GM21447 (cell line): ENCODE measurements at regions not wholly inside any gene's neighbourhood (a gene's known extent, or its start where the extent isn't known, plus 50 kb on each side); places are given as distances from the start of the nearest gene placed in this dataset.

Source experiments
- ATAC-seq: cut with Tn5 transposase; IDR thresholded peaks from one replicate; pipeline ENCODE4 v1.9.1; 2021; ENCODE audit not compliant: unreplicated experiment

GRCh38 chr17:72338847-72339790 is 218.3 kb downstream of the SOX9 start:
- no peak for ATAC-seq

GRCh38 chr17:72340836-72341235 is 220.0 kb downstream of the SOX9 start:
- ATAC-seq: no peak

DNA sequence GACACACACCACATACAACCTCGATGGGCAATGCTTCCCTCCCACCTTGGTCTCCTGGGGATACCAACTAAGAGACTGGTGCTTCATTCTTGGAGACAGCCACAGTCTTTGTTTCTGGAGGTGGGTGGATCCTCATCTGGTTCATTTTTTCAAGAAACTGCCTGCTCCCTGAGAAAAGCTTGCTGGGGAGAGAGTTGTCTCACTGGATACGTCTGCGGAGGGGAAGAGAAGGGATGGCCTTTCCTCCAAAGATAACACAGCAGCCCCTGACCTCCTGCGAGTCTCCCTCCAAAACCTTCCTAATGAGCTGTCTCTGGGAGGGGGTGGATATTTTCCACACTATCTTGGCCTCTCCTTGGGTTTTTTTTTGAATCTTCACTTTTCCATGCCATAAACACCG is 221.2 kb downstream of the SOX9 start:
- ATAC-seq: no peak

DNA sequence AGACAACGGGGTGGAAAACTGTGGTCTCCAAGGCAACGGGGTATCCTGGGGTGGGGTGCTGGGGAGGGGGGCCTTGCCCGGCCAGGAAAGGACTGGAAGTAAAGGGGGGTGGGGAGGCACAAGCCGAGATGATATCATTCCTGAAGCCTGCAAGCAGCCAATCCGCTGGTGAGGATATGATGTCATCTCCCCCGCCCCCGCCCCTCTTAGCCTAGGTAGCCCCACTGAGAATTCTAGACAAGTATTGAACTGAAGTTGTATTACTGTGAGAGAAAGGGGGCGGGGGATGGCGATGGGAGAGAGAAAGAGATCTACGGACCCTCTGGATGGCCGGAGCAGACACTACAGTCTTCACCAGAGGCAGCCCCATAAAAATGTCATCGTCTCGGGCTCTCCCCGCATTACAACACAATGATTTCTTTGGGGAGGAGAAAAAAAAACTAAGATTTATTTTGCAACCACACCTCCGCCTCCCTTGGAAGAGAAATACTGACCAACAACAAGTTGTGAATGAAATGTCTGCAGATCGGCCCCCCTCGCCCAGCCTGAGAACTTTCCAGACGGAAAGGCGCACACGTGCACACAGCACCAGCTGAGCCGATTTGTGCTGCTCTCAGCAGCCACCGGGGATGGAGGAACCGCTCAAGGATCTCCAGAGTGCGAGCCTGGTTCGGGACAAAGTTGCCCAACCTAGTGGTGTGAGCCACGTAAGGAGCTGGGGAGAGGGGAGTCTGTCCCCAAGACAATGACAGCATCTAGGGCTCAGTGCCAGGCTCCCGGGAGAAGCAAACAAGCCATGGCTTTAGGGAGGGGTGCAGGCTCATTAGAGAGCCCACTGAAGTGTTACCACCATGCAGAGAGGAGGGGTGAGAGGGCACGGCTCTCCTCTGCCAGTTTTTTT is 222.1 kb downstream of the SOX9 start:
- no peak for ATAC-seq

GRCh38 chr17:72343911-72344310 is 223.1 kb downstream of the SOX9 start:
- ATAC-seq: no peak

DNA sequence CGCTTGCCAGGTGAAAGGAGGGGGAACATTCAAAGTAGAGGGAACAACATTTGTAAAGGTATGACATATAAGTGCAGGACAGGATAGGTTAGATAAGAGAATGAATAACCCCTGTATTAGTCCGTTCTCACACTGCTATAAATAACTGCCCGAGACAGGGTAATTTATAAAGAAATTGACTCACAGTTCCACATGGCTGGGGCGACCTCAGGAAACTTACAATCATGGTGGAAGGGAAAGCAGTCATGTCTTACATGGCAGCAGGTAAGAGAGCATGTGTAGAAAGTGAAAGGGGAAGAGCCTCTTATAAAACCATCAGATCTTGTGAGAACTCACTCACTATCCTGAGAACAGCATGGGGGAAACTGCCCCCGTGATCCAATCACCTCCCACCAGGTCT is 223.8 kb downstream of the SOX9 start:
- no peak for ATAC-seq

- no peak for ATAC-seq
These were observed 224.3 kb downstream of the SOX9 start for GRCh38 chr17:72345088-72345487.

GRCh38 chr17:72345536-72345935 is 224.7 kb downstream of the SOX9 start:
- no peak for ATAC-seq

DNA sequence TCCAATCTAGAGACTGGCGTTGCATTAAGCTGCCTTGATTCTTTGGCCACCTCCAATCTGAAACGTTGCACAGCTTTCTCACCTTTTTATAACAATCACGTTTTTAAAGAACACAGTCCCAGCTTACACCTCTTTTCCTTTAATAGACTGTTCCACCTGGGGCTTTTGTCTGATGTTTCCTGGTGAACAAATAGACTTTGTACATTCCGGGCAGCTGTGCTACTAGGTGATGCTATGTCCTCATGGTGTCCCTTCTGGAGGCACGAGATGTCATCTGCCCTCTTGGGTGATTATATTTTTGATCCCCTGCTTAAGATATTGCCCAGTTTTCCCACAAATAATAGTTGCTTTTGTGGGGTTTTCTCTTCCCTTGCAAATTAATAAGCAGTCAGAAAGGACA is 225.5 kb downstream of the SOX9 start:
- no peak for ATAC-seq

- no peak for ATAC-seq
These were observed 228.2 kb downstream of the SOX9 start for GRCh38 chr17:72349011-72349410.

DNA sequence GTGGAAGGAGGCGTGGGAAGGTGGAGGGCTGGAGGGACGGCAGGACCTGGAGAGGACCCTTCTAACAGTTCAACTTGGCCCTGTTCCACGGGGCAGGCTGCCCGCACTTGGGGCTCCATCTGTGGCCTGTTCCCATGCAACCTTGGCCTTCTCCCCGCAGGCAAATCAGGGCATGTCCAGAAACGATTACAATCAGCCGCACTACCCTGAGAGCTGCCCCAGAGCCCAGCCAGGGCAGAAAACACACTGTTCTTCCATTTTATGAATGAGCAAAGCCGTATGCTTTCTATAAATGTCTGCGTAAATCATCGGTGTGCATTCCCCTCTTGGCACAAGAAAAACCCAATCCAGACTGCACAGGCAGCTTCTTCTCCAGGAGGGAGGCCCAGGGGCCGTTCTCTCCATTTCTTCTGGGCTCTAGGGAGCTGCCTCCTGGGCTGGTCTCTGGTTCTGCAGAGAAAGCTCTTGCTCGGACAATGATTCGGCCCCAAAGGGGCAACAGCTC is 228.7 kb downstream of the SOX9 start:
- no peak for ATAC-seq

DNA sequence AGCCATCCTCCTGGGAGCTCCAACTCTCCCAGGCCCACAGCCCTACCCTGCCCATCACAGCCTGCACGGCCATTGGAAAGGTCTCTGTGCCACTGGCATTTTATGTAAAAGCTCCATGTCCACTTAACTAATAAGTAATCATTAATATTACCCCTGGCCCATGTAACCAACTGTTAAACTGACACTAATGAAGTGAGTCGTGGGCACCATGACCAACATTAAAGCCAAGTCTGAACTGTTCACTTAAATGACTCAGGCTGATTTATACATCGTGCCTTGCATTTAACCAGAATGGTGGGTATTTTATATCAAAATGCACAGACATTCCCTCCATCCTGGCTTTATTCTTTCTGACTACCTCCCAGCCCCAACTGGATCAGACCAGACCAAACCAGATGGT is 229.3 kb downstream of the SOX9 start:
- ATAC-seq: no peak

DNA sequence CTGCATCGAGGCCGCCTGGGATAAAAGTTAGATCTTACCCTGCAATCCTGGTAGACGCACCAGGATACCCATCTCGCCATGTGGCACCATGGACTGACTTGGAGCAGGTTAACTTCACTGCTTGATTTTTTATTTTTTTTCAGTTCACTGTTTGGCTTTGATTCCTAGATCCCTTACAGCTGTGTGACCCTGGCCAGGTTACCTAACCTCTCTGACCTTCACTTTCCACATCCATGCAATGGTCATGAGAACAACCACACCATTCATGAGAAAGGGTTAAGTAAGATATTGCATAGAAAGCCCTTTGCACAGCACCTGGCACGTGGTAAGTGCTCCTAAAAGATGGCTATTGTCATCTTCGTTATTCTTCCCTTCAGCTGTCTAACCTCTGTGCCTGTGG is 230.5 kb downstream of the SOX9 start:
- ATAC-seq: no peak

- ATAC-seq: no peak
These were observed 231.1 kb downstream of the SOX9 start for GRCh38 chr17:72351884-72352346.

DNA sequence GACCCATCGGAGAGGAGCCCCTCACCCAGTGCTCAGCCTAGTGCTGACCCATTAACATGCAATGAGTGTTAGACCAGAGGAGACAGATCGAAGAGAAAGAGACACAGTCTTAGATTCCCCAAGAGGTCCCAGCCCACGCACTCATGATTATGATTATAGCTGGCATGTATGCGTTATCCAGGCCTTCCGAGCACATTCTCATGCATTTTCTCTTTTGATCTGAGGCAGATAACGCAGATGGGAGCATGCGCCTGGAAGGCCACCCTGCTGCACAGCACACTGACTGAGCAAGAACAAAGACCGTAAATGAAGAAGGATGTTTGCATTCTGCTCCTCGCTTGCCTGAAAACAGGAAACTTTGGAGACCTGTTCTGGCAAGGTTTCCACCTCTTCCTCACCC is 232.7 kb downstream of the SOX9 start:
- ATAC-seq: no peak

GRCh38 chr17:72354071-72354470 is 233.3 kb downstream of the SOX9 start:
- ATAC-seq: no peak

GRCh38 chr17:72357764-72358365 is 237.0 kb downstream of the SOX9 start:
- no peak for ATAC-seq

GRCh38 chr17:72358465-72358864 is 237.6 kb downstream of the SOX9 start:
- no peak for ATAC-seq

GRCh38 chr17:72359274-72359673 is 238.5 kb downstream of the SOX9 start:
- ATAC-seq: no peak

DNA sequence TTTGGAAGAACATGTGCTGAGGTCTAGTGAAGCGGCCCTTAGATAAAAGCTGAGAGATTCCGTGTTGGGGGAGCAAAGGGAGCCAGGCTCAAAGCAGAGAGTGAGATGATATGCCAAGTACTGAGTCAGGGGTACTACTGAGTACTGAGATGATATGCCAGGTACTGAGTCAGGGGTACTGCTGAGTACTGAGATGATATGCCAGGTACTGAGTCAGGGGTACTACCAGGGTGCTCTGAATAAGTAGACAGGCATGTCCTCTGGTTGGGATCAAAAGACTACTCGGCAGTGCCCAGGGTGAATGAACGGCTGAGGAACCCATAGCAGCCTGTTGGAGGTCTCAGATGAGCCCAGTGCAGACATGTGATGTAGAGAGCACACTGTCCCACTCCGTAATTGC is 239.0 kb downstream of the SOX9 start:
- no peak for ATAC-seq

DNA sequence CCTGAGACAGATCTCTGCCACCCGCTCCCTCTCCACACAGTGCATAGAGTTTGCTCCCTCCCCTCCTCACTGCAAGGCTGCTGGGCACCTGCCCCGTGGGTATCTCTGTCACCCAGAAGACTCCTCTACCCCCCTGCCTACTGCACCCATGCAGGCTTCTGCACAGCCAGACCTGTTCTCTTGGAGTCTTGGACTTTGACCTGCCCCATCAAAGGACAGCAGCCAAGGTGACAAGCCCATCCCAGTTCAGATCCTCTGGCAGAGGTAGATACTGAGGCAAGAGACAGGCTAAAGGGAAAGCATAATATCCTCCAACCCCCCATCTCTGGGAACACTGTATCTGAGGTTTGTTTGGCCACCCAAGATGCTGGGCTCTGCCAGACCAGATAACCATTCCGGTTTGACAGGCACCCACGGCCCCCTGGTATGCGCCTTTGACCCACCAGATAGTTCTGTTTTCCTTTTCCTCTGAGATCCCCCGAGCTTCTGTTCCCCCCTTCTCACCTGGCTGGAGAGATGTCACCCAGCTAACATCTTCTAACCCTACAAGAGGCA is 239.6 kb downstream of the SOX9 start:
- ATAC-seq: no peak
